HG03060 (cell line): ENCODE measurements at regions not wholly inside any gene's neighbourhood (a gene's known extent, or its start where the extent isn't known, plus 50 kb on each side); places are given as distances from the start of the nearest gene placed in this dataset.

Source experiments
- ATAC-seq: cut with Tn5 transposase; IDR thresholded peaks from one replicate; pipeline ENCODE4 v1.9.1; 2021; ENCODE audit warnings: low read depth, moderate number of reproducible peaks; ENCODE audit not compliant: unreplicated experiment

GRCh38 chr12:13695781-13696180 lies 285.6 kb downstream of the GRIN2B start:
- no peak for ATAC-seq

GRCh38 chr12:13692332-13692731 lies 289.1 kb downstream of the GRIN2B start:
- no peak for ATAC-seq

GRCh38 chr12:13691598-13691997 lies 289.8 kb downstream of the GRIN2B start:
- no peak for ATAC-seq

- no peak for ATAC-seq
These were observed 293.8 kb downstream of the GRIN2B start for GRCh38 chr12:13687633-13688032.

GRCh38 chr12:13686260-13686659 lies 295.1 kb downstream of the GRIN2B start:
- ATAC-seq = no peak

GRCh38 chr12:13680916-13681315 lies 300.5 kb downstream of the GRIN2B start:
- no peak for ATAC-seq

GRCh38 chr12:13676880-13677279 lies 304.5 kb downstream of the GRIN2B start:
- no peak for ATAC-seq

- no peak for ATAC-seq
These were observed 311.0 kb downstream of the GRIN2B start for GRCh38 chr12:13670285-13670866.

- no peak for ATAC-seq
These were observed 312.5 kb downstream of the GRIN2B start for GRCh38 chr12:13668880-13669279.

GRCh38 chr12:13666806-13667205 lies 314.6 kb downstream of the GRIN2B start:
- no peak for ATAC-seq

- ATAC-seq = no peak
These were observed 320.2 kb downstream of the GRIN2B start for GRCh38 chr12:13661005-13661887.

GRCh38 chr12:13654456-13654855 lies 326.9 kb downstream of the GRIN2B start:
- ATAC-seq = no peak

- no peak for ATAC-seq
These were observed 329.3 kb downstream of the GRIN2B start for GRCh38 chr12:13652105-13652504.

GRCh38 chr12:13635709-13636108 lies 345.7 kb downstream of the GRIN2B start:
- no peak for ATAC-seq

- ATAC-seq = no peak
These were observed 349.5 kb downstream of the GRIN2B start for GRCh38 chr12:13631873-13632272.

- ATAC-seq = no peak
These were observed 351.0 kb downstream of the GRIN2B start for GRCh38 chr12:13630354-13630753.

- no peak for ATAC-seq
These were observed 353.3 kb downstream of the GRIN2B start for GRCh38 chr12:13628067-13628466.

- ATAC-seq = no peak
These were observed 353.9 kb downstream of the GRIN2B start for GRCh38 chr12:13627536-13627935.

- no peak for ATAC-seq
These were observed 368.1 kb downstream of the GRIN2B start for GRCh38 chr12:13613297-13613696.

GRCh38 chr12:13609894-13610679 lies 371.3 kb downstream of the GRIN2B start:
- no peak for ATAC-seq

GRCh38 chr12:13606290-13606689 lies 375.1 kb downstream of the GRIN2B start:
- ATAC-seq = no peak
